Liver (tissue), 8 donors: ENCODE measurements at regions not wholly inside any gene's neighbourhood (a gene's known extent, or its start where the extent isn't known, plus 50 kb on each side); places are given as distances from the start of the nearest gene placed in this dataset.

Experiments used
- DNase-seq: peaks from one replicate; pipeline ENCODE4 v3.0.0-alpha.2; 2017; ENCODE audit warnings: low spot score
- H3K27ac ChIP-seq, 2 donors: one replicate each; pipeline ENCODE4 v1.7.0; 2013; ENCODE audit warnings: inconsistent platforms in 2 of 2, low read length in 2 of 2, control low read depth in 1 of 2, low read depth in 1 of 2, mild to moderate bottlenecking in 1 of 2
- H3K27me3 ChIP-seq, 4 donors: one replicate each; pipeline versions ENCODE4 v1.6.1 to v1.7.0; 2013; ENCODE audit warnings: low read length in 3 of 4, inconsistent platforms in 1 of 4, mild to moderate bottlenecking in 1 of 4, moderate library complexity in 1 of 4; ENCODE audit not compliant: control insufficient read depth in 4 of 4, insufficient read depth in 4 of 4
- H3K36me3 ChIP-seq, 4 donors: one replicate each; pipeline versions ENCODE4 v1.6.1 to v1.7.0; 2013; ENCODE audit warnings: low read length in 3 of 4, mild to moderate bottlenecking in 3 of 4, low read depth in 1 of 4, moderate library complexity in 1 of 4; ENCODE audit not compliant: control insufficient read depth in 4 of 4, insufficient read depth in 3 of 4
- H3K4me1 ChIP-seq, 4 donors: one replicate each; pipeline versions ENCODE4 v1.6.1 to v1.7.0; 2013; ENCODE audit warnings: low read length in 3 of 4, mild to moderate bottlenecking in 3 of 4, moderate library complexity in 1 of 4; ENCODE audit not compliant: control insufficient read depth in 4 of 4, insufficient read depth in 4 of 4
- H3K4me3 ChIP-seq, 3 donors: one replicate each; pipeline versions ENCODE4 v1.6.1 to v1.7.0; 2013; ENCODE audit warnings: low read length in 3 of 3, control low read depth in 1 of 3, low read depth in 1 of 3, mild to moderate bottlenecking in 1 of 3
- H3K9ac ChIP-seq, 2 donors: one replicate each; pipeline ENCODE4 v1.7.0; 2013; ENCODE audit warnings: low read length in 2 of 2, mild to moderate bottlenecking in 2 of 2, moderate library complexity in 2 of 2, control low read depth in 1 of 2, low read depth in 1 of 2
- H3K9me3 ChIP-seq, 4 donors: one replicate each; pipeline versions ENCODE4 v1.6.1 to v1.7.0; 2013; ENCODE audit warnings: low read length in 3 of 4; ENCODE audit not compliant: control insufficient read depth in 4 of 4
- FOXA1 ChIP-seq: IDR thresholded peaks from 2 replicates; pipeline ENCODE4 v1.6.1; 2016; ENCODE audit warnings: antibody characterized with exemption
- FOXA2 ChIP-seq: IDR thresholded peaks from 2 replicates; pipeline ENCODE4 v1.6.1; 2016; ENCODE audit warnings: antibody characterized with exemption
- GABPA ChIP-seq, 2 donors: IDR thresholded peaks in 1 of 2; conservative IDR thresholded peaks in 1 of 2; 2 replicates each; pipeline ENCODE4 v1.6.1; 2016; ENCODE audit warnings: antibody characterized with exemption in 2 of 2, mild to moderate bottlenecking in 1 of 2, moderate library complexity in 1 of 2
- HNF4A ChIP-seq, 2 donors: conservative IDR thresholded peaks; 2 replicates each; pipeline ENCODE4 v1.6.1; 2016; ENCODE audit warnings: antibody characterized with exemption in 2 of 2, mild to moderate bottlenecking in 2 of 2
- HNF4G ChIP-seq: IDR thresholded peaks from 2 replicates; pipeline ENCODE4 v1.6.1; 2016; ENCODE audit warnings: antibody characterized with exemption
- JUND ChIP-seq, 2 donors: IDR thresholded peaks; 2 replicates each; pipeline ENCODE4 v1.6.1; 2016; ENCODE audit warnings: antibody characterized with exemption in 2 of 2
- NR2F2 ChIP-seq: IDR thresholded peaks from 2 replicates; pipeline ENCODE4 v1.6.1; 2016; ENCODE audit warnings: antibody characterized with exemption
- RXRA ChIP-seq, 2 donors: IDR thresholded peaks; 2 replicates each; pipeline ENCODE4 v1.6.1; 2017 to 2018; ENCODE audit warnings: antibody characterized with exemption in 2 of 2, mild to moderate bottlenecking in 1 of 2
- SP1 ChIP-seq: IDR thresholded peaks from 2 replicates; pipeline ENCODE4 v1.6.1; 2018; ENCODE audit warnings: antibody characterized with exemption, mild to moderate bottlenecking
- TAF1 ChIP-seq: conservative IDR thresholded peaks from 2 replicates; pipeline ENCODE4 v1.6.1; 2016; ENCODE audit warnings: antibody characterized with exemption, mild to moderate bottlenecking
- YY1 ChIP-seq: IDR thresholded peaks from 2 replicates; pipeline ENCODE4 v1.6.1; 2016; ENCODE audit warnings: antibody characterized with exemption, mild to moderate bottlenecking
- WGBS: extraction: QIAGEN DNeasy Blood & Tissue Kit; methylation state at CpG from one replicate; pipeline ENCODE4 v1.1.7; 2013; 5-methylcytosine and 5-hydroxymethylcytosine counted together
- TF ChIP-seq, protein P1 (sequence below): IDR thresholded peaks from 2 replicates; pipeline ENCODE4 v1.6.1; 2016; ENCODE audit warnings: antibody characterized with exemption
- TF ChIP-seq, protein P2 (sequence below): fragments of 150-350 bp; IDR thresholded peaks from 2 replicates; pipeline ENCODE4 v1.5.1; 2017; ENCODE audit warnings: improper control_type of control experiment, low read depth, low read length; ENCODE audit not compliant: missing input control
- TF ChIP-seq, protein P3 (sequence below): IDR thresholded peaks from 2 replicates; pipeline ENCODE4 v1.6.1; 2016; ENCODE audit warnings: antibody characterized with exemption
- TF ChIP-seq, protein P4 (sequence below): IDR thresholded peaks from 2 replicates; pipeline ENCODE4 v1.6.1; 2016; ENCODE audit warnings: antibody characterized with exemption
- donor health status: healthy.
- donor health status: healthy.
- donor health status: healthy.
- donor health status: healthy.
- donor health status: healthy.

DNA sequence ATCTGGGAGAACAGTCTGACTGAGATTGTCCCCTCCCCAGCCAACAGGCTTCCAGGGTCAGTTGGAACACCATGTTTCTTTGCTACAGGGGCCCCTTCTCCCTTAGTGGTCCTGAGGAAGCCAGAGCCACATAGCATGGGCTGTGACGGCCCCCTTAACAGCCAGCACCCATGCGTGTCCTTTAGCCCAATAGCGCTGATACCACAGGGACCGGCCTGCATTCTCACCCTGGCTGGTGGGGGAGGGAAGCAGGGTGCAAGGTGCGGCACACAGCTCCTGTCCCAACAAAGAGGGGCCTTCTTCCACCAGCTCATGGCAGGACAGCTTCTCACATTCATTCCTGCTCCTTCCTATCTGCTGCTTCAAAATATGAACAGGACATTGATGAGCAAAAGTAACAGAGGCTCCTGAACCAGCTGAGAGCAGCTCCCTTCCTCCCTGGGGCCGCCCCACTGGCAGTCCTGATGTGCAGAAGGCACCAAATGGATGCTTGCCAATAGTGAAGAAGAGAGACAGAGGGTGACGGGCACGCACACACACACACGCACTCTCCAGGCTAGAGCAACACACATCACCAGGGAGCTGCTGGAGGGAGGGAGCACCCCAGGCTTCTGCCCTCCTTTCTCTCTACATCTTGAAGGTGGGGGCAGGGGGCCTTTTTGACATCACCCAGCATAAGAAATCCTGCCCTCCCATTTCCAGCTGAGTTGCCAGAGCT is 99.4 kb downstream of the CRYAA start:
- no peak overlapping the region for H3K4me3 ChIP-seq
- TF ChIP-seq TAF1 (no peak), HNF4A (conservative IDR thresholded peaks at IDR 0.05) (no peak), SP1 (no peak)
- TF ChIP-seq, protein P1, sequence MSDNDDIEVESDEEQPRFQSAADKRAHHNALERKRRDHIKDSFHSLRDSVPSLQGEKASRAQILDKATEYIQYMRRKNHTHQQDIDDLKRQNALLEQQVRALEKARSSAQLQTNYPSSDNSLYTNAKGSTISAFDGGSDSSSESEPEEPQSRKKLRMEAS = no peak
- TF ChIP-seq, protein P2, sequence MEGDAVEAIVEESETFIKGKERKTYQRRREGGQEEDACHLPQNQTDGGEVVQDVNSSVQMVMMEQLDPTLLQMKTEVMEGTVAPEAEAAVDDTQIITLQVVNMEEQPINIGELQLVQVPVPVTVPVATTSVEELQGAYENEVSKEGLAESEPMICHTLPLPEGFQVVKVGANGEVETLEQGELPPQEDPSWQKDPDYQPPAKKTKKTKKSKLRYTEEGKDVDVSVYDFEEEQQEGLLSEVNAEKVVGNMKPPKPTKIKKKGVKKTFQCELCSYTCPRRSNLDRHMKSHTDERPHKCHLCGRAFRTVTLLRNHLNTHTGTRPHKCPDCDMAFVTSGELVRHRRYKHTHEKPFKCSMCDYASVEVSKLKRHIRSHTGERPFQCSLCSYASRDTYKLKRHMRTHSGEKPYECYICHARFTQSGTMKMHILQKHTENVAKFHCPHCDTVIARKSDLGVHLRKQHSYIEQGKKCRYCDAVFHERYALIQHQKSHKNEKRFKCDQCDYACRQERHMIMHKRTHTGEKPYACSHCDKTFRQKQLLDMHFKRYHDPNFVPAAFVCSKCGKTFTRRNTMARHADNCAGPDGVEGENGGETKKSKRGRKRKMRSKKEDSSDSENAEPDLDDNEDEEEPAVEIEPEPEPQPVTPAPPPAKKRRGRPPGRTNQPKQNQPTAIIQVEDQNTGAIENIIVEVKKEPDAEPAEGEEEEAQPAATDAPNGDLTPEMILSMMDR = no peak
- no peak for DNase-seq
- H3K27ac ChIP-seq = no peak overlapping the region
- H3K4me1 ChIP-seq = peaks cover 0 to 14% (median 10%) of the 10 kb centered on the region in 4 donors
- H3K36me3 ChIP-seq = no peaks in the 10 kb centered on the region
- no peaks in the 10 kb centered on the region for H3K27me3 ChIP-seq
- no peak overlapping the region for H3K9ac ChIP-seq
- 97% methylated on average over 9 of the region's 9 CpGs for WGBS
- H3K9me3 ChIP-seq = no peaks in the 10 kb centered on the region

DNA sequence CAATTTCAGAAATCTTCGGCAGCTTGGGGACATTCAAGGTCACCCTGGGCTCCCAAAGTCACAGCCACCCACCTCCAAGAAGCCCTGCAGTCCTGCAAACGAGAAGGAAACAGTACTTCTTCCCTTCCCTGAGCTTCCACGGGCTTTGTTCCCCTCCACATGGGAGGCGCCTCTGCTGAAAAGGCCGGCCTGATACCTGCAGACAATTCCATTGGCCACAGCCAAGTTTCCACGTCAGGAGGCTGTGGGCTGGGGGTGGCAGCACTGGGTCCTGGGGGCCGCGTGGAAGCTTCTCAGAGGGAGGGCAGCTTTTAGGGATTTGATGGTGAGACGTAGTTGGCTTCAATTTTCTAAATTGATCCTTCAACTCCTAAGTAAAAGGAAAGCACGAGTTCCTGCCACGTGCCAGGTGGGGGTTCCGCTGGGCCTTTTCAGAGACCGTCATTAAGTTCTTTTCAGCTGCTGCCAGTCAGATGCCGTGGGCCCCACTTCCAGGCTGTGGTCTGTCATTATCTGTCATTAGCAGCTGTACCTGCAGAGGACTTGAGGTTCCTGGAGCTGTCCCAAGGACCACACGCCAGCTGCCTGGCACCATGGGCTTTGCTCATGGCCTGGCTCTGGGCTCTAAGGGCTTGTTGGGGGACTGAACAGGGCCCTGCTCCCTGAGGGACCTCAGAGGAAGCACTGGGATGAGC is 98.7 kb downstream of the CRYAA start:
- Histone ChIP-seq H3K4me1 (peaks cover 0 to 14% (median 10%) of the 10 kb centered on the region in 4 donors), H3K4me3 (no peak overlapping the region), H3K27me3 (no peaks in the 10 kb centered on the region), H3K9ac (no peak overlapping the region), H3K36me3 (no peaks in the 10 kb centered on the region), H3K27ac (no peak overlapping the region), H3K9me3 (no peaks in the 10 kb centered on the region)
- no peak for DNase-seq
- TF ChIP-seq, protein P3, sequence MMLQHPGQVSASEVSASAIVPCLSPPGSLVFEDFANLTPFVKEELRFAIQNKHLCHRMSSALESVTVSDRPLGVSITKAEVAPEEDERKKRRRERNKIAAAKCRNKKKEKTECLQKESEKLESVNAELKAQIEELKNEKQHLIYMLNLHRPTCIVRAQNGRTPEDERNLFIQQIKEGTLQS = no peak
- TF ChIP-seq YY1 = no peak
- TF ChIP-seq GABPA (IDR thresholded peaks at IDR 0.05 in 1 of 2, conservative IDR thresholded peaks at IDR 0.05 in 1 of 2) = no peak
- no peak for TF ChIP-seq FOXA1
- TF ChIP-seq HNF4A (conservative IDR thresholded peaks at IDR 0.05) = no peak
- no peak for TF ChIP-seq TAF1
- TF ChIP-seq, protein P1 = no peak
- TF ChIP-seq SP1 = no peak
- TF ChIP-seq, protein P2 = no peak
- 93% methylated on average over 15 of the region's 15 CpGs for WGBS

DNA sequence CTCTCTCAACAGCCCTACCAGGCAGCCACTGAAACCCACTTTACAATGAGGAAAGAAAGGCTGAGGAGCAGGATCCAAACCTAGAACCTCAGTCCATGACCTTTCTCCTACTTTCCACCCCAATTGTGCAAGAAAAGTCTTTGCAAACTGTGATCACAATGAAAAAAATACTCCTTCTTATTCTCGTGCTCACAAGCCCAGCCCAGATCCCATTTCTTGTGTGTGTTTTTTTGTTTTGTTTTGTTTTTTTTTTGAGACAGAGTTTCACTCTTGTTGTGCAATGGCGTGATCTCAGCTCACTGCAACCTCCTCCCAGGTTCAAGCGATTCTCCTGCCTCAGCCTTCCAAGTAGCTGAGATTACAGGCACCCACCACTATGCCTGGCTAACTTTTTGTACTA is 97.7 kb downstream of the CRYAA start:
- DNase-seq = no peak
- H3K9me3 ChIP-seq = no peaks in the 10 kb centered on the region
- TF ChIP-seq RXRA (IDR thresholded peaks at IDR 0.05) (peak; percentile 56 to 75), HNF4A (conservative IDR thresholded peaks at IDR 0.05) (peak; percentile 33 to 46), NR2F2 (no peak), FOXA1 (no peak), JUND (IDR thresholded peaks at IDR 0.05) (no peak), TAF1 (no peak), SP1 (peak; percentile 22), FOXA2 (no peak), HNF4G (no peak)
- TF ChIP-seq, protein P4, sequence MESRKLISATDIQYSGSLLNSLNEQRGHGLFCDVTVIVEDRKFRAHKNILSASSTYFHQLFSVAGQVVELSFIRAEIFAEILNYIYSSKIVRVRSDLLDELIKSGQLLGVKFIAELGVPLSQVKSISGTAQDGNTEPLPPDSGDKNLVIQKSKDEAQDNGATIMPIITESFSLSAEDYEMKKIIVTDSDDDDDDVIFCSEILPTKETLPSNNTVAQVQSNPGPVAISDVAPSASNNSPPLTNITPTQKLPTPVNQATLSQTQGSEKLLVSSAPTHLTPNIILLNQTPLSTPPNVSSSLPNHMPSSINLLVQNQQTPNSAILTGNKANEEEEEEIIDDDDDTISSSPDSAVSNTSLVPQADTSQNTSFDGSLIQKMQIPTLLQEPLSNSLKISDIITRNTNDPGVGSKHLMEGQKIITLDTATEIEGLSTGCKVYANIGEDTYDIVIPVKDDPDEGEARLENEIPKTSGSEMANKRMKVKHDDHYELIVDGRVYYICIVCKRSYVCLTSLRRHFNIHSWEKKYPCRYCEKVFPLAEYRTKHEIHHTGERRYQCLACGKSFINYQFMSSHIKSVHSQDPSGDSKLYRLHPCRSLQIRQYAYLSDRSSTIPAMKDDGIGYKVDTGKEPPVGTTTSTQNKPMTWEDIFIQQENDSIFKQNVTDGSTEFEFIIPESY = no peak
- TF ChIP-seq, protein P2 = no peak
- TF ChIP-seq, protein P3 = no peak

More for the DNA sequence above, 97.7 kb downstream of the CRYAA start:
- Histone ChIP-seq H3K9ac (no peak overlapping the region), H3K27ac (no peak overlapping the region), H3K36me3 (no peaks in the 10 kb centered on the region), H3K4me3 (no peak overlapping the region), H3K4me1 (peaks cover 0 to 14% (median 10%) of the 10 kb centered on the region in 4 donors), H3K27me3 (no peaks in the 10 kb centered on the region)
- 66% methylated on average over 3 of the region's 3 CpGs for WGBS
